ENCODE measurements at regions not wholly inside any gene's neighbourhood (a gene's known extent, or its start where the extent isn't known, plus 50 kb on each side); places are given as distances from the start of the nearest gene placed in this dataset.
A peak's percentile ranks its signal among the peaks of the same experiment; 100 is the strongest.
"Not testable (repeated sequence)": the region's sequence is repeated elsewhere in the genome, so short reads cannot be mapped to it uniquely, and the experiment has no call there.

- TF ChIP-seq JUND (IDR thresholded peaks at IDR 0.05; ENCODE audit: low read depth), result no peak
- in situ Hi-C loops (cut with HindIII; ENCODE audit: low pct_unique_long_range_greater_than_20kb, low sequenced_read_pairs), result no loop called here
- no peak for DNase-seq (ENCODE audit: low read depth in 1 of 2, low spot score in 1 of 2)
Observed at GRCh38 chr2:125822746-125823145, 833.2 kb upstream of the GYPC start.

DNA sequence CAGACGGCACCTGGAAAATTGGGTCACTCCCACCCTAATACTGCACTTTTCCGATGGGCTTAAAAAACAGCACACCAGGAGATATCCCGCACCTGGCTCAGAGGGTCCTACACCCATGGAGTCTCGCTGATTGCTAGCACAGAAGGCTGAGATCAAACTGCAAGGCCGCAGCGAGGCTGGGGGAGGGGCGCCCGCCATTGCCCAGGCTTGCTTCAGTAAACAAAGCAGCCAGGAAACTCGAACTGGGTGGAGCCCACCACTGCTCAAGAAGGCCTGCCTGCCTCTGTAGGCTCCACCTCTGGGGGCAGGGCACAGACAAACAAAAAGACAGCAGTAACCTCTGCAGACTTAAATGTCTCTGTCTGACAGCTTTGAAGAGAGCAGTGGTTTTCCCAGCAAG lies 830.2 kb upstream of the GYPC start:
- DNase-seq (ENCODE audit: low read depth in 1 of 2, low spot score in 1 of 2), result peak in 1 of 2 experiments; percentile 4
- in situ Hi-C loops (cut with HindIII; ENCODE audit: low pct_unique_long_range_greater_than_20kb, low sequenced_read_pairs), result not testable (repeated sequence)

DNA sequence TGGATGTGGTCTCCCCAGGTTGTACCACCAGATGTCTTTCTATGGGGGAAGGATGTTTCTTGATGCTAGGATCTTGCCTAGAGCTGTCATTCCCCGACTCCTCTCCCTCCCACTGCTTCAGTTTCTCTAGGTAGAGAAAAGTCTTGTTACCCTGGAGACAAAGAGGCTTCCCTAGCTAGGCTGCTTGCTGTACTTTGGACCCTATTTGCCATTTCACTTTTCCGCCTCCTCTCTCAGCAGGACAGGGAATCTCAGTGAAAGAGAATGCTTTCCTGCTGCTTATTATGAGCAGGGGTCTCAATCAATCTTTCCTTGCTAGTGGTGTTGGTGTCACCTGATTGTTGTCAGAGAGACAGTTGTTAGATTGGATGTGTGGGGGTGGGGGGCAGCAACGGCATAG lies 818.8 kb upstream of the GYPC start:
- no peak for TF ChIP-seq JUND (IDR thresholded peaks at IDR 0.05; ENCODE audit: low read depth)
- in situ Hi-C loops (cut with HindIII; ENCODE audit: low pct_unique_long_range_greater_than_20kb, low sequenced_read_pairs), result no loop called here
- no peak for DNase-seq (ENCODE audit: low read depth in 1 of 2, low spot score in 1 of 2)

DNA sequence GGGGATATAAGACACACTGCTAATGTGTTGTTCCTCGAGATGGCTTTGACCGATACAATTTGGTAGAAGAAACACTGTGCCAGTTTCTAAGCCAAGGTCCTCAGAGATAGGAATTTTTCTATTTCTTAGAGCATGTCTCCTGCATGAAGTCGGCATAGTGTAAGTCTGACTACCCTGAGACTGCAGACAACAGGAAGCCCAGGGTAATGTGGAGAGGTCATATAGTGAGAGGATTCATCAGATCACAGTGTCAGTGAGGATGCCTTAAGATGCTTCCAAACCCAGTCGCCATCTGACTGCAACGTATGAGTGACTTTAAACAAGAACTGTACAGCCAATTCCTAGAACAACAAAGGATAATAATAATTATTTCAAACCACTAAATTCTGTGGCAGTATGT lies 818.3 kb upstream of the GYPC start:
- DNase-seq (ENCODE audit: low read depth in 1 of 2, low spot score in 1 of 2), result no peak
- no peak for TF ChIP-seq JUND (IDR thresholded peaks at IDR 0.05; ENCODE audit: low read depth)
- in situ Hi-C loops (cut with HindIII; ENCODE audit: low pct_unique_long_range_greater_than_20kb, low sequenced_read_pairs), result no loop called here

DNA sequence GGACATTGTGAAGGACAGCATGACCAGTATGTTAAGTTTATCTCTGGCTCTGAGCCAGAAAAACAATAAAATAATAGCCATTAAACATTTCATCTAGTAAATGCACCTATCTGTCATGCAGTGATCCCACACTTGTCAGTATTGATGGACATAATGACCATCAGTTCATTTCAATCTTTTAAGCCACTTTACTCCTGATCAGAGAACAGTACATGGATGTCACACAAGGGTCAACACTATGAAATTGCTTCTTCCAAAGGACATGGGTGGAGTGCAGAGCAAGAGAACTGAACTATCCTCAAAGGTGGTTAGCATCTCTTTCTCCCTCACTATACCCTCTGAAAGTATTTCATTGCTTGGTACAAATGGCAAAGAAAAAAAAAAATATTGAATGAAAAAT lies 816.0 kb upstream of the GYPC start:
- no peak for DNase-seq (ENCODE audit: low read depth in 1 of 2, low spot score in 1 of 2)
- in situ Hi-C loops (cut with HindIII; ENCODE audit: low pct_unique_long_range_greater_than_20kb, low sequenced_read_pairs), result no loop called here
- TF ChIP-seq JUND (IDR thresholded peaks at IDR 0.05; ENCODE audit: low read depth), result no peak

DNA sequence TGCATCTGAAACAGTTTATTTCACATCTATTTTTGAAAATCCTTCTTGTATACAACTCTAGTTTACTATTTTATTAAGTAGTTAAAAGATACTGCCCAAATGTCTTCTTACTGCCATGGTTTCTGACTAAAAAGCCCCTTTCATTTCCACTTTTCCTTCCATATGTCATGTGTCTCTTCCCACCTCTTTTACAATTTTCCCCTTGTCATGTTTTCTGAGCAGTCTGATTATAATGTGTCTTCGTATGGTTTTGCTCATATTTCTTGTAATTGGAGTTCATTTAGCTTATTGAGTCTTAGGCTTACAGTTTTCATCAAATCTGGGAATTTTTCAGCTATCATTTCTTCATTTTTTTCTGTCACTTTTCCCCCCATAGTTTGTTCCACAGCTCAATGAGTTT lies 813.9 kb upstream of the GYPC start:
- in situ Hi-C loops (cut with HindIII; ENCODE audit: low pct_unique_long_range_greater_than_20kb, low sequenced_read_pairs), result no loop called here
- TF ChIP-seq JUND (IDR thresholded peaks at IDR 0.05; ENCODE audit: low read depth), result no peak
- no peak for DNase-seq (ENCODE audit: low read depth in 1 of 2, low spot score in 1 of 2)

- DNase-seq (ENCODE audit: low read depth in 1 of 2, low spot score in 1 of 2), result no peak
- no peak for TF ChIP-seq JUND (IDR thresholded peaks at IDR 0.05; ENCODE audit: low read depth)
- in situ Hi-C loops (cut with HindIII; ENCODE audit: low pct_unique_long_range_greater_than_20kb, low sequenced_read_pairs), result no loop called here
Observed at GRCh38 chr2:125850541-125850940, 805.4 kb upstream of the GYPC start.

GRCh38 chr2:125852364-125852763 lies 803.6 kb upstream of the GYPC start:
- no peak for DNase-seq (ENCODE audit: low read depth in 1 of 2, low spot score in 1 of 2)
- in situ Hi-C loops (cut with HindIII; ENCODE audit: low pct_unique_long_range_greater_than_20kb, low sequenced_read_pairs), result no loop called here
- no peak for TF ChIP-seq JUND (IDR thresholded peaks at IDR 0.05; ENCODE audit: low read depth)

DNA sequence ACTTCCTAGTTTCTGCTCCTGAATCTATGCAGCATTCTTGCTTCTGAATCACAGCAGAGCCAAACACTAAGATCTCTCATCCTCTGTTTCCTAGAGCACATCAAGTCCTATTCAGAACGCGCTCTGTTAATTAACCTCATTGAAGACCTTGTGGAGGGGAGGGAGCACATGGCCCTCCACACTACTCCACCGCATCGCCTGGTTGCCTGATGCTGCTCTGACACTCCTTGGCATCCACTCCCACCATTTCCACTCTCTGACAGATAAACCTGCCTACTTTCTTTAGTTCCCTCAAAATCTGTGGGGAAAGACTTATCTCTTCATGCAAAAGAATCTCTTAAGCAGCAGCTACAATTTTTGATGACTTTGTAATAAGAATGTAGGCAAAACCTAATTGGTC lies 802.3 kb upstream of the GYPC start:
- no peak for TF ChIP-seq JUND (IDR thresholded peaks at IDR 0.05; ENCODE audit: low read depth)
- DNase-seq (ENCODE audit: low read depth in 1 of 2, low spot score in 1 of 2), result no peak

DNA sequence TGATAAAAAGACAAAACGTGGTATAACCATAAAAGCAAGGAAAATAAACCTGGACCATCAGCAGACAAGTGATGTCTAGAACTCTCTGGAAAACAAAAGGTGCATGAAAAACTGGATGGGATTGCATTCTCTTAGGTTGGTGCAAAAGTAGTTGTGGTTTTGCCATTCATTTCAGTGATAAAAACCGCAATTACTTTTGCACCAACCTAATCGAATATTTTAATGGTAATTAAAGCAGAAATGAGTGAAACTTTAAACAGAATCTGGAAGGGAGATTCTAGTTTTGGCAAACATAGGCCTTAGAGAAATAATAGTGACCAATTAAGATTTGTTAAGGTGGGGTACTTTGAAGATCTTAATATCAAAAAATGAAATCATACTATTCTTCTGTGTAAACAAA lies 800.8 kb upstream of the GYPC start:
- no peak for TF ChIP-seq JUND (IDR thresholded peaks at IDR 0.05; ENCODE audit: low read depth)
- in situ Hi-C loops (cut with HindIII; ENCODE audit: low pct_unique_long_range_greater_than_20kb, low sequenced_read_pairs), result no loop called here
- DNase-seq (ENCODE audit: low read depth in 1 of 2, low spot score in 1 of 2), result no peak

More for the DNA sequence above, 802.3 kb upstream of the GYPC start:
- in situ Hi-C loops (cut with HindIII; ENCODE audit: low pct_unique_long_range_greater_than_20kb, low sequenced_read_pairs), result no loop called here

DNA sequence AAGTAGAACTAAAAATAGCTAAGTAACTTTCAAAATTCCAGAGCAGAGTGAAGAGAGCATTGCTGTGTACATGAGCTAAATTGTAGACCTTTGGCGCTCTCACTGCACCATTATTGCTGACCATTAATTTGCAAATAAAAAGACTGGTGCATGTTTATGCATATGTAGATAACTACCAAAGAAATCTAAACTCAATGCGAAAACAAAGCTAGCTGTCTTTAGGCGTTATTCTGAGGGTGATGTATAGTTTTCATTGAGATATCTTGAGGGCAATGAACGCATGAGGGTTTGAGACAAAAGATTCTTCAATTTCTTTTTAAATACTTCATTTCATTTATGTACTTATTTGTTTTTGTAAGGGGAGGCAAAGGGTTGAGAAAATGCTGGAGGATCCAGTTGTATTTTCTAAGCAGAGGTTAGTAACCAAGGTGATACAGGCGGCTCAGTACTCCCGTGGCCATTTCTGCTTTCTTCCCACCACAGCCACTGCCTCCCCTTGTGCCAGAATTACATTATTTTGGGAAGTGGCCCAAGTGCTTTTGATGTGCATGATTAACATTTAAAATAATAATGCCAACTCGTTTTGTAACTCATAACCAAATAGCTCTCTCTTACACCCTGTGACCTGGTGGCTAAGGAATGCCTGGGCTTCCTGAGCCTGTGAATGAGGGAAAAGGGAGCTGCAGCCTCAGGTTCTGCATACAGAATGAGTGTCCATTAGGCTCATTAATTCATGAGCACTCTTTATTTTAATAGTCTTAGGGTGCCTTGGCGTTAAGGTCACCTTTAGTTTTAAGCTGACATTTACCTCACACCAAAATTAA lies 797.8 kb upstream of the GYPC start:
- DNase-seq (ENCODE audit: low read depth in 1 of 2, low spot score in 1 of 2), result no peak
- TF ChIP-seq JUND (IDR thresholded peaks at IDR 0.05; ENCODE audit: low read depth), result no peak
- in situ Hi-C loops (cut with HindIII; ENCODE audit: low pct_unique_long_range_greater_than_20kb, low sequenced_read_pairs), result no loop called here

- no peak for DNase-seq (ENCODE audit: low read depth in 1 of 2, low spot score in 1 of 2)
- in situ Hi-C loops (cut with HindIII; ENCODE audit: low pct_unique_long_range_greater_than_20kb, low sequenced_read_pairs), result no loop called here
- no peak for TF ChIP-seq JUND (IDR thresholded peaks at IDR 0.05; ENCODE audit: low read depth)
Observed at GRCh38 chr2:125861461-125861860, 794.5 kb upstream of the GYPC start.

DNA sequence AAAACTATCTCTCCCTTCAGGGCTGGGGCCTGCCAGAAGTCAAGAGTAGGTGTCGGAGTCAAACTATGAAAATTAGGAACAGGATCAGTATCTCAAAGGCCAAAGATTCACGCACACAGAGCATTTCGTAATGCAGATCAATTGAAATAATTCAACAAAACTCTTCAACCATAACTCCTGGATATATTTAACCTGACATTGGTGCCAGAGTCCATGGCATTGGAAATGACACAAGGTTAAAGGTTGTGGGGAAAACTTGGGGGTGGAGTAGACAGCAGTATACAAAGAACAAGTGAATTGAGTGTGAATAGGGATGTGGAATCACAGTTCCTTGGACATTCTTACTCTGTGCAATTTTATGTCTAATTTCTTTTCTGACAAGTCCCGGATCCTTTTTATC lies 788.0 kb upstream of the GYPC start:
- in situ Hi-C loops (cut with HindIII; ENCODE audit: low pct_unique_long_range_greater_than_20kb, low sequenced_read_pairs), result no loop called here
- no peak for DNase-seq (ENCODE audit: low read depth in 1 of 2, low spot score in 1 of 2)
- TF ChIP-seq JUND (IDR thresholded peaks at IDR 0.05; ENCODE audit: low read depth), result no peak

DNA sequence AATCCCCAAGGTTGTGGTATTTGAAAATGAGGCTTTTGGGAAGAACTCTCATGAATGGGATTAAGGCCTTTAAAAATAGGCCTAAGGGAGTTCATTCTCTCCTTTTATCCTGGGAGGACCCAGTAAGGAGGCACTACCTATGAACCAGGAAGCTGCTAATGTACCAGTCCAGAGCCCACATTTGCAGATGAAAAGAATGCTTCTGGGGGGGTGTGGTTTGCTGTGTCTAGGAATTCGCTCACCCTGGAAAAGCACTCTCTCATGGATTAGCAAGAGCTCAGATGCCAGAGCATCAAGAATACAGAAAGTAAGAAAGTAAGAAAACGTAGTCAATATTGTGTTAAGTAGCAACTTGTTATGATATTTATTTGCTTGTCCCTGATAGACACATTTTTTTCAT lies 785.7 kb upstream of the GYPC start:
- no peak for DNase-seq (ENCODE audit: low read depth in 1 of 2, low spot score in 1 of 2)
- in situ Hi-C loops (cut with HindIII; ENCODE audit: low pct_unique_long_range_greater_than_20kb, low sequenced_read_pairs), result no loop called here

More for the DNA sequence above, 785.7 kb upstream of the GYPC start:
- TF ChIP-seq JUND (IDR thresholded peaks at IDR 0.05; ENCODE audit: low read depth), result no peak

Measured in T47D (cell line).